GM18505 (cell line): ENCODE measurements at regions not wholly inside any gene's neighbourhood (a gene's known extent, or its start where the extent isn't known, plus 50 kb on each side); places are given as distances from the start of the nearest gene placed in this dataset.
"Not testable (repeated sequence)": the region's sequence is repeated elsewhere in the genome, so short reads cannot be mapped to it uniquely, and the experiment has no call there.

Source experiments
- ATAC-seq: cut with Tn5 transposase; IDR thresholded peaks from one replicate; pipeline ENCODE4 v1.9.1; 2021; ENCODE audit not compliant: unreplicated experiment
- POLR2A ChIP-seq: IDR thresholded peaks from 4 replicates; pipeline ENCODE4 v1.6.1; 2011; ENCODE audit warnings: borderline replicate concordance; ENCODE audit not compliant: insufficient read depth, insufficient read length; ENCODE audit errors: extremely low read depth

GRCh38 chrX:42229533-42229932 lies 306.2 kb upstream of the CASK start:
- no peak for ATAC-seq
- no peak for TF ChIP-seq POLR2A

- TF ChIP-seq POLR2A, result no peak
- no peak for ATAC-seq
Observed at GRCh38 chrX:42220666-42221065, 297.3 kb upstream of the CASK start.

GRCh38 chrX:42220083-42220482 lies 296.7 kb upstream of the CASK start:
- no peak for ATAC-seq
- TF ChIP-seq POLR2A, result no peak

- ATAC-seq, result no peak
- TF ChIP-seq POLR2A, result no peak
Observed at GRCh38 chrX:42219231-42219630, 295.9 kb upstream of the CASK start.

GRCh38 chrX:42195506-42195905 lies 272.2 kb upstream of the CASK start:
- no peak for ATAC-seq
- TF ChIP-seq POLR2A, result no peak

- ATAC-seq, result no peak
Observed at GRCh38 chrX:42189576-42189975, 266.2 kb upstream of the CASK start.

GRCh38 chrX:42188730-42189129 lies 265.4 kb upstream of the CASK start:
- no peak for TF ChIP-seq POLR2A
- no peak for ATAC-seq

More at GRCh38 chrX:42189576-42189975, 266.2 kb upstream of the CASK start:
- TF ChIP-seq POLR2A, result no peak

GRCh38 chrX:42176789-42177188 lies 253.4 kb upstream of the CASK start:
- no peak for TF ChIP-seq POLR2A
- no peak for ATAC-seq

- ATAC-seq, result no peak
- no peak for TF ChIP-seq POLR2A
Observed at GRCh38 chrX:42175843-42176242, 252.5 kb upstream of the CASK start.

- ATAC-seq, result not testable (repeated sequence)
Observed at GRCh38 chrX:42157923-42158322, 234.6 kb upstream of the CASK start.

- no peak for ATAC-seq
- TF ChIP-seq POLR2A, result no peak
Observed at GRCh38 chrX:42151808-42152207, 228.5 kb upstream of the CASK start.

GRCh38 chrX:42149765-42150164 lies 226.4 kb upstream of the CASK start:
- no peak for TF ChIP-seq POLR2A
- no peak for ATAC-seq

GRCh38 chrX:42149281-42149680 lies 225.9 kb upstream of the CASK start:
- no peak for TF ChIP-seq POLR2A

GRCh38 chrX:42143866-42144592 lies 220.7 kb upstream of the CASK start:
- ATAC-seq, result no peak
- TF ChIP-seq POLR2A, result no peak

More at GRCh38 chrX:42149281-42149680, 225.9 kb upstream of the CASK start:
- ATAC-seq, result no peak

GRCh38 chrX:42140320-42140719 lies 217.0 kb upstream of the CASK start:
- no peak for ATAC-seq
- TF ChIP-seq POLR2A, result no peak
